GM21381 (cell line): ENCODE measurements at regions not wholly inside any gene's neighbourhood (a gene's known extent, or its start where the extent isn't known, plus 50 kb on each side); places are given as distances from the start of the nearest gene placed in this dataset.

Experiments
- ATAC-seq: cut with Tn5 transposase; IDR thresholded peaks from one replicate; pipeline ENCODE4 v1.9.1; 2021; ENCODE audit warnings: mild to moderate bottlenecking, moderate library complexity; ENCODE audit not compliant: unreplicated experiment

GRCh38 chr5:165119175-165119574, 1613.8 kb downstream of the MAT2B start:
- no peak for ATAC-seq

GRCh38 chr5:165126598-165126997, 1621.2 kb downstream of the MAT2B start:
- no peak for ATAC-seq

- ATAC-seq = no peak
Observed at GRCh38 chr5:165127941-165128340, 1622.5 kb downstream of the MAT2B start.

GRCh38 chr5:165130656-165131055, 1625.2 kb downstream of the MAT2B start:
- no peak for ATAC-seq

- no peak for ATAC-seq
Observed at GRCh38 chr5:165134155-165134554, 1628.7 kb downstream of the MAT2B start.

GRCh38 chr5:165135565-165135964, 1630.1 kb downstream of the MAT2B start:
- no peak for ATAC-seq

- ATAC-seq = no peak
Observed at GRCh38 chr5:165137701-165138100, 1632.3 kb downstream of the MAT2B start.

- no peak for ATAC-seq
Observed at GRCh38 chr5:165138236-165138635, 1632.8 kb downstream of the MAT2B start.

GRCh38 chr5:165139262-165139661, 1633.8 kb downstream of the MAT2B start:
- no peak for ATAC-seq

GRCh38 chr5:165139721-165140120, 1634.3 kb downstream of the MAT2B start:
- no peak for ATAC-seq

- ATAC-seq = no peak
Observed at GRCh38 chr5:165143741-165144140, 1638.3 kb downstream of the MAT2B start.

GRCh38 chr5:165149431-165149830, 1644.0 kb downstream of the MAT2B start:
- no peak for ATAC-seq

GRCh38 chr5:165152058-165152457, 1646.6 kb downstream of the MAT2B start:
- no peak for ATAC-seq

- ATAC-seq = no peak
Observed at GRCh38 chr5:165157219-165157618, 1651.8 kb downstream of the MAT2B start.

GRCh38 chr5:165161204-165161603, 1655.8 kb downstream of the MAT2B start:
- ATAC-seq = no peak

- ATAC-seq = no peak
Observed at GRCh38 chr5:165163861-165164260, 1658.4 kb downstream of the MAT2B start.

GRCh38 chr5:165173651-165174050, 1668.2 kb downstream of the MAT2B start:
- no peak for ATAC-seq

- ATAC-seq = no peak
Observed at GRCh38 chr5:165175041-165175440, 1669.6 kb downstream of the MAT2B start.

GRCh38 chr5:165184183-165184582, 1678.8 kb downstream of the MAT2B start:
- no peak for ATAC-seq

- no peak for ATAC-seq
Observed at GRCh38 chr5:165185716-165186115, 1680.3 kb downstream of the MAT2B start.

- ATAC-seq = no peak
Observed at GRCh38 chr5:165187815-165188214, 1682.4 kb downstream of the MAT2B start.

- no peak for ATAC-seq
Observed at GRCh38 chr5:165188556-165189175, 1683.2 kb downstream of the MAT2B start.

GRCh38 chr5:165196961-165197360, 1691.5 kb downstream of the MAT2B start:
- no peak for ATAC-seq
